HG03439 (cell line): ENCODE measurements at regions not wholly inside any gene's neighbourhood (a gene's known extent, or its start where the extent isn't known, plus 50 kb on each side); places are given as distances from the start of the nearest gene placed in this dataset.

ENCODE experiments used
- ATAC-seq: cut with Tn5 transposase; IDR thresholded peaks from one replicate; pipeline ENCODE4 v1.9.1; 2021; ENCODE audit warnings: mild to moderate bottlenecking, moderate library complexity; ENCODE audit not compliant: unreplicated experiment

DNA sequence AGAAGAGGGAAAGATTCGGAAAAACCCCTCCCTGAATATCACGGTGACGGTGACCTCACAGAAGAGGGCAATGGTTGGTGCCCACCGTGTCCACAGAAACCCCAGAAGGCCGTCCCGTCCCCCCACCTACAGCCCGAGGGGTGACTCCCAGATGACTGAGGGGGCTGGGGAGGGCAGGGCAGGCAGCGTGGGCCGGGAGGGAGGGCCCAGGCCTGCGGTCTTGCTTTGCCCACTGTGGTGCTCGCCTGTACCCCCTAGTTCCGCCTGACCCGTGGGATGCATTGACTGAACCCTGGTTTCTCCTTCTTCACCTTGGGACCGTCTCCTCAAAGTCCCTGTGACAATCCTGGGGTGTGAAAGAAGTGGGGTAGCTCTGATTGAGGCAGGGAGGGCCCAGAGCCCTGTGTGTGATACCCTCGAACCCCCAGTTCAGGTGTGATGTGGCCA, 526.7 kb downstream of the BRD1 start:
- no peak for ATAC-seq

- no peak for ATAC-seq
These were observed 527.4 kb downstream of the BRD1 start for GRCh38 chr22:49300241-49300640.

GRCh38 chr22:49299821-49300231, 527.8 kb downstream of the BRD1 start:
- ATAC-seq = no peak

DNA sequence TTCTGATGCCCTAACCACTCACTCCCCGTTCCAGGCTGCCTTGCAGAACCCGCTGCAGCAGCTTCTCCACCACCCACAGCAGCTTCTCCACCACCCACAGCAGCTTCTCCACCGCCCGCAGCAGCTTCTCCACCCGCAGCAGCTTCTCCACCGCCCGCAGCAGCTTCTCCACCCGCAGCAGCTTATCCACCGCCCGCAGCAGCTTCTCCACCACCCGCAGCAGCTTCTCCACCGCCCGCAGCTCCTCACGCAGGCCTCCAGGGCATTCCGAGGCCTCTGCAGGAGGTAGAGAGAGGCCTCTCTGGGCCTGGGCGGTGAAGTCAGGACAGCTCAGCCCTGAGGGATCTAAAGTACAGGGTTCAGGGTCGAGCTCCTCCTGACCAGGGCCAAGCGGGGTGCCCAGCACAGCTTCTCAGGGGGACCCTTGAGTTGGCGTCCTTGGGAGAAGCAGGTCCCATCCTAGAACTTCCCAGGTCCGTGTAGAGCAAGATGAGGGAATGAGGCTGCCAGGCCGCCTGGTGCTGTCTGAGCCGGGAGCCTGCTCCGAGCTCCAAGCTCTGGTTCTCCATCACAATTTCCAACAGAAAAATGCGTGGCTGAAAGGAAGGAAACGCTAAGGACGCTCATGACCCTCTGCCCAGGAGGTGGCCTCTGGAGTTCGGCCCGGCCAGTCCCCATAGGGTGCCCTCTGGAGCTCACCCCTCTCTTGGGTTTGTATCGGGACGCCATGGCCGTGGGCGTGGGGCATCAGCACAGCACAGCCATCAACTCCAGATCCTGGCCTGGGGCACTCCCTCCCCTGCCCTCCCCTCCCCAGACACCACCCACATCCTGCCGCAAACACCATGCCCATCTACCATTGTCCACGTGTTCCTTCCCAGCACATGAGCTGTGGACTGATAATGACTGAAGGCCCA, 528.6 kb downstream of the BRD1 start:
- no peak for ATAC-seq

DNA sequence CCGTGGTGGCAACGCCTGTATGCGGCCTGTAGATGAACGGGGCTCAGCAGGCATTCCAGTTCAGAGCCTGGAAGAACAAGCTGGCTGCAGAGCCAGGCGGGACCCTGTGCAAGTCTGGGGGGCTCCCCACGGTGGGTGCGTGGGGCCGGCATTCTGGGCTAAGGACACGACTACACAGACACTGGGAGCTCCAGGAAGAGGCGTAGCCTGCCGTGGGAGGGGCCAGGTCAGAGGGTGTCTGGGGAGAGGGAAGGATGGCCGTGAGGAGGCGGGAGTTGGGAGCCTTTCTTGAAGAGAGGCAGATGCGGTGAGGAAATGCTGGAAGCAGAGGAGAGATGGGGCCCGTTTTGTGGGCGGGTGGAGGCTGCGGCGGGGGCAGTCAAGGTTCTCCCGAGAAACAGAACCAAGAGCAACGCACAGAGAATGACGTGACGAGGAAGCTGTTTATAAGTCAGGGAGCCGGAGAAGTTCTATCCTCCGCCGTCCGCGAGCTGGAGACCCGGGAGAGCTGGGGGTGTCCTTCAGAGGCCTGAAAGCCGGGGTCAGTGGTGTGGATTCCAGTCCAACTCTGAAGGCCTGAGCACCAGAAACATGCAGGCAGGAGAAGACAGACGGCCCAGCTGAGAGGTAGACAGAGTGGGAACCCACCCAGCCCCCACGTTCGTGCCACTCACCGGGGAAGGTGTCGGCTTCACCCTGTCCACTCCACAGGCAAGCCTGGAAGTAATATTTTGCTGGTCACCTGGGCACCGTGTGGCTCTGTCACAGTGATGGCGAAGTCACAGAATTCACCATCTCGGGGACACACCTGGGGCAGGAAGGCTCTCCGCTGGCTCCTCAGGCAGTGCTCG, 529.6 kb downstream of the BRD1 start:
- no peak for ATAC-seq

- ATAC-seq = no peak
These were observed 530.3 kb downstream of the BRD1 start for GRCh38 chr22:49297286-49297870.

- no peak for ATAC-seq
These were observed 531.1 kb downstream of the BRD1 start for GRCh38 chr22:49296561-49296960.

DNA sequence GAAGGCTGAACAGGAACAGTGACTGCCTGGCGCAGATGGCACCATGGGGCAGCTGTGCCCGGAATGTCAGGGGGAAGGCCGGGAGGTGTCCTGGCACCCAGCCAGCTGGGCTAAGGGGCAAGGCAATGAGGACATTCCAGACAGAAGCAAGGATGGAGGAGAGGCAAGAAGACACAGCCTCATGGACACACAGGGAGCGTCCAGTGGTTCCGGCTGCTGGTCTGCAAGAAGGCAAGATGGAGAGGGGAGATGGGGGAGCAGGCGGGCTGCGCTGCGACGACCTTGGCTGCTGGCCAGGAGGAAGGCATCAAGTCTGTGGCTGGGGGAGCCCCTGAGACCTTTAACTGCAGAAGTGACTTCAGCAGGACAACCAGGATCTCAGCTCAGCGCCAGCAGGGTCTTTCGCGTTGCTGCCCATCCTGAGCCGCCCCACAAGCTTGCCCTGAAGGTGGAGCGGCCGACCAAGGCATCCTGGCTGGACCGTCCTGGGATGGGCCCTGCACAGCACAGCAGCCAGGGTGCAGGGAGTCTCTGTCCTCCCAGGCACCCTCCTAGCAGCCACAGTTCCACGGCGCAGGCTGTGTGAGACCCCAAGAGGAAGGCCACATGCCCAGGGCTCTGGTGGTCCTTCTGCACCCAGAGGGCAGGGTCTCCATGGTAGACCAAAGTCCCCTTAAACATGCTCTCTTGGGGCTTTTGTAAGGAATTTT, 531.7 kb downstream of the BRD1 start:
- ATAC-seq = no peak

GRCh38 chr22:49295465-49295743, 532.3 kb downstream of the BRD1 start:
- ATAC-seq = no peak

GRCh38 chr22:49294656-49295464, 532.8 kb downstream of the BRD1 start:
- no peak for ATAC-seq

DNA sequence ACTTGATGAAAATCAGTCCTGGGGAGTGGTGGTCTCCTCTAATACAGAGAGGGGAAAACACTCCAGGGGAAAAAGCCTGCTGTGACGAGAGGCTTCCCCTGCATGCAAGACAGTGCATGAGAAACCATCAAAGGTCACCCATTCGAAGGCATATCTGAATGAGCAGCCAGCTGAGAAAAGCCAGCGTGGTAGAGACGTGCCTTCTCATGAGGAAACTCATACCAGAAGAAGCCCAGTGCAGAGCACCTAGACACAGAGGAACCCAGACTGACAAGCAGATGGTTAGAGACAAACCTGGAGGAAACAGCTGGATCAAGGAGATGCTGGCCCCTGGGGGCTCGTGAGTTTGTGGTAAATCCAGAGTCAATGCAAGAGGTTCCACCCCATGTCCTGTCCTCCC, 534.8 kb downstream of the BRD1 start:
- no peak for ATAC-seq

DNA sequence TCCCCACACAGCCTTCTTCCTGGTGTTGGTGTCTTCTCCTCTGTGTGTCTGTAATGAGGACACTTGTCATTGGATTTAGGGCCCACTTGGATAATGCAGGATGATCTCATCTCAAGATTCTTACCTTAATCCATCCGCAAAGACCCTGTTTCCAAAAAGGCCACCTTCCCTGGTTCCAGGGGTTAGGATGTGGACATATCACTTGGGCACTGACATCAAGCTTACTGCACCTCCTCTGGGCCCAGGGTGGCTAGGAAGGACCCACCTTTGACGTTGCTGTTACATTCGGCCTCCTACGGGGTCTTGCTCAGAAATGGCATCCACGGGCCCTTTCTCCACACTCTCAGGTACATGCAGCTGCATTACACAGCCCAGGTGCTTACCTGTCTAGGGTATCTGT, 535.9 kb downstream of the BRD1 start:
- ATAC-seq = no peak

- no peak for ATAC-seq
These were observed 536.5 kb downstream of the BRD1 start for GRCh38 chr22:49291169-49291568.

DNA sequence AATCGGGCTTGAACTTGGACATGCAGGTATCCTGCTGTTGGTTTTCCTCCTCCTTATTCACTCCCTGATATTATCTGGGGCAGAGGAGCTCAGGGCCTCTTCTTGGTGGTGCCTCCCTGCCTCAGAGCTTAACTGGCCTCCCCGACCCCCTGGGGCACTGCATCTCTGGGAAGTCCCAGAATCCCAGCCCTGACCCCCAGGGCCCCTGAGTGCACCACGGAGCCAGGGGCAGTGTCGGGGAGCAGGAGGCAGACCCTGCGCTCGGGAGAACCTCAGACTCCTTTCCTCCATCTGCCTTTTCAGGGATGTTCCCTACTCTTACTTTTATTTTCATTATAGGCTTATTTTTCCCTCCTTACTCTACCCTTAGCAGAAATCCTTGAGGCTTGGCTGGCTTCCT, 537.0 kb downstream of the BRD1 start:
- no peak for ATAC-seq

- no peak for ATAC-seq
These were observed 537.6 kb downstream of the BRD1 start for GRCh38 chr22:49289822-49290679.

DNA sequence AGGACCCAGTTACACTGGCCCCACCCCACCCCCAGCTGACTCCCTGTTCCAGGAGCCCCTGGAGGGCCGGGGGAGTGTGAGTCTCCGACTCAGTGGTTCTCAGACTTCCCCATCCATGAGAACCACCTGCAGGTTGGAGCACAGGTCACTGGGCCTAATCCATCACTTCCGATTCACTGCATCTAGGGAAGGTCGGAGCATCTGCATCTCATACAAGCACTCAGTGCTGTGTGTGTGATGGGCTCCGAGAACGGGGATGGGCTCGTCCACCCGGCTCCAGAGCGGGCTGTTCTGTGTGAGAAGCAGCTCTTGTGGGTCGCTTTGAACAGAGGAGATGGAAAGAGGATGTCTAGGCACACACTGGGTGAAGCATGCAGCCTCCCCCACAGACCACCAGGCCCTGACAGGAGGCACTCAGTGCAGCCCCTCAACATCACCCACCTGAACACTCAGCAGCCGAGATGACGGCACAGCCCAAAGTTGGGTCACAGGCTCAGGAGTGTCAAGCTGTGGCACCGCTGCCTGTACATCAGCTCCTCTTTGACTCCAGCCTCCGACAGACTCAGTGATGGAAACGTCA, 541.4 kb downstream of the BRD1 start:
- no peak for ATAC-seq

GRCh38 chr22:49284931-49285330, 542.7 kb downstream of the BRD1 start:
- no peak for ATAC-seq

DNA sequence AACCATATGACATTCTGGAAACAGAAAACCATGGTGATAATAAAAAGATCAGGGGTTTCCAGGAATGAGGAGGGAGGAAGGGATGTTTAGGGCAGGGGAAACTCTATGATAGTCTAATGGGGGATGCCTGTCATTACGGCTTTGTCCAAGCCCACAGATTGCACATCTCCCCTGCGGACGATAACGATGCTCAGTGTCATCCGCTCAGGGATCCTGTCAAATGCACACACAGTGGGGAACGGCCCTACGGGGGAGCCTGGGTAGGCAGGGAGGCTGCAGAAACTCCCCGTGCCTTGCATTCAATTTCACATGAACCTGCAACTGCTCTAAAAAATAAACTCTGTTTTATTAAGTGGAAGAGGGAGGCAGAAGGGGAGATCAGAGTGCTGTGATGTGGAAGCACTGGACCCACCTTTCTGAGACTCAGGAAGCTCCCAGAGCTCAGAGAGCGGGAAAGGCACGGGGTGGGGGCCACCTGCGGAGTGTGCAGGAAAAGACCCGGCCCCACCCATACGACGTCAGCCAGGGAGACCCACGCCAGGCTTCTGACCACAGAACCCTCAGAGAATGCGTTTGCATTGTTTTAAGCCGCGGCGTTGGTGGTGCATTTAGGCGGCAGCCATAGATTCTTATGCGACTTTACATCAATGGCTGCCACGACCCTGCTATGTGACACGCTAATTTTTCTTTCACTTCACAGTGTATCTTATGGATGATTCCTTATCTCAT, 543.5 kb downstream of the BRD1 start:
- ATAC-seq = no peak
